ENCODE measurements at regions not wholly inside any gene's neighbourhood (a gene's known extent, or its start where the extent isn't known, plus 50 kb on each side); places are given as distances from the start of the nearest gene placed in this dataset.

DNA sequence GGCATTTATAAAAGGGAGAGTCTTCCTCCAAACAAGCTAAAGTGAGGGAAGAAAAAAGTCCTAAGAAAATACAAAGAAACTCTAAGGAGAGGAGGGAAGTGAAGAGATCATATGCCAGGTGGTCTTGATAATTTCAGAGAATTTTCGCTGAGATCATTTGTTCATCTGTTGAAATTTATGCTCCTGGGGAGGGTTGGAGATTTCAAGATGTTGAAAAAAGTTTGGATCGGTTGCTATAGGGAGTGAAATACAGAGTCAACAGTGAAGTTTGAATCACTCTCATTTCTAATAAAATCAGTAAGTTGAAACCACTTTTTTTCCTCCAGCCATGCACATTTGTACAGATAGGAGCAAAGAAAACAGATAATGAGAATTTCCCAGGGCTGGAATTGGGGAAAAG, 299.1 kb upstream of the ADAMTS5 start:
- Histone ChIP-seq H3K27ac (no peak overlapping the region), H3K36me3 (no peaks in the 10 kb centered on the region), H3K4me3 (no peak overlapping the region), H3K4me1 (no peaks in the 10 kb centered on the region), H3K27me3 (no peaks in the 10 kb centered on the region), H3K9me3 (no peaks in the 10 kb centered on the region)
- intact Hi-C loops (cut with DNase I) = no loop called here
- WGBS, 2 donors = 74 to 80% methylated on average over 2 of the region's 2 CpGs
- TF ChIP-seq POLR2A (IDR thresholded peaks at IDR 0.05) = no peak
- TF ChIP-seq, protein P1, sequence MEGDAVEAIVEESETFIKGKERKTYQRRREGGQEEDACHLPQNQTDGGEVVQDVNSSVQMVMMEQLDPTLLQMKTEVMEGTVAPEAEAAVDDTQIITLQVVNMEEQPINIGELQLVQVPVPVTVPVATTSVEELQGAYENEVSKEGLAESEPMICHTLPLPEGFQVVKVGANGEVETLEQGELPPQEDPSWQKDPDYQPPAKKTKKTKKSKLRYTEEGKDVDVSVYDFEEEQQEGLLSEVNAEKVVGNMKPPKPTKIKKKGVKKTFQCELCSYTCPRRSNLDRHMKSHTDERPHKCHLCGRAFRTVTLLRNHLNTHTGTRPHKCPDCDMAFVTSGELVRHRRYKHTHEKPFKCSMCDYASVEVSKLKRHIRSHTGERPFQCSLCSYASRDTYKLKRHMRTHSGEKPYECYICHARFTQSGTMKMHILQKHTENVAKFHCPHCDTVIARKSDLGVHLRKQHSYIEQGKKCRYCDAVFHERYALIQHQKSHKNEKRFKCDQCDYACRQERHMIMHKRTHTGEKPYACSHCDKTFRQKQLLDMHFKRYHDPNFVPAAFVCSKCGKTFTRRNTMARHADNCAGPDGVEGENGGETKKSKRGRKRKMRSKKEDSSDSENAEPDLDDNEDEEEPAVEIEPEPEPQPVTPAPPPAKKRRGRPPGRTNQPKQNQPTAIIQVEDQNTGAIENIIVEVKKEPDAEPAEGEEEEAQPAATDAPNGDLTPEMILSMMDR (IDR thresholded peaks at IDR 0.05) = no peak
- no peak for DNase-seq

DNA sequence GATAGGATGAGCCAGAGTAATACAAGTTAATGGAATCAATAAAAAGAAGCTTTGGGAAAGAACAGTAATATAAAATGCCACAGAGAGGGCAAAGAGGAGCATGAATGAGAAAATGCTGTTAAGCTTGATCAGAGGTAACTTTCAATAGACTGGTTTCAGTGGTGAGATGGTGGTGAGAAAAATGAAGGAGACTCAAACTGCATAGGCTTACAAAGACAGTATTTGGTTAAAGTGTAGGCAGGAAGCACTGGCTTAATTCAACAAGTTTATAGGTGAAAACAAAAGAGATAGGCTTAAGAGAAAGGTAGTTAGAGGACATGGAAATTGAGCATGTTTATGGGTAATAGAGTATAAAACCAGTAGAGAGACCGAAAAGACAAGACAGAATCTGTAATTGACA, 298.6 kb upstream of the ADAMTS5 start:
- Histone ChIP-seq H3K36me3 (no peaks in the 10 kb centered on the region), H3K27me3 (no peaks in the 10 kb centered on the region), H3K4me1 (no peaks in the 10 kb centered on the region), H3K27ac (no peak overlapping the region), H3K4me3 (no peak overlapping the region), H3K9me3 (no peaks in the 10 kb centered on the region)
- no peak for TF ChIP-seq POLR2A (IDR thresholded peaks at IDR 0.05)
- TF ChIP-seq, protein P1 (IDR thresholded peaks at IDR 0.05) = no peak
- intact Hi-C loops (cut with DNase I) = no loop called here
- 79 to 90% methylated on average over 1 of the region's 1 CpG for WGBS, 2 donors
- no peak for DNase-seq

DNA sequence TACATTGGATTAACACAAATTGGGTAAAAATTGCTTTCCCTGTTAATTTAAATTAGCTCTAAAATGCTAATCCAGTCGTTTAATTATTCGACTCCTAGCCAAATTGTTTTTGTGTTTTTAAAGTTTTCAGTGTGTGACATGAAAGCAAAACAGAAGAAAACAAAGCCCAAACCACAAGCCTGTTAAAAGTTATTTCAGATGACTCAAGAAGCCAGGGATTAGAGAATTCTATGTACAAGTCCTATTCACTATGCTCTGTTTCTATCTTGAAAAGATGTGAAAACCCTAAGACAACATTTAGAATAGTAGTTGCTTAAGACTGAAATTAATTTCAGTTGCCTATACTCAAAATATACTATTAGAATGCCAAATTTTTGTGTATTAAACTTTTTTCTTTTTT, 294.8 kb upstream of the ADAMTS5 start:
- intact Hi-C loops (cut with DNase I) = no loop called here
- DNase-seq = no peak
- 74 to 79% methylated on average over 2 of the region's 2 CpGs for WGBS, 2 donors
- H3K27me3 ChIP-seq = no peaks in the 10 kb centered on the region
- no peaks in the 10 kb centered on the region for H3K4me1 ChIP-seq
- H3K9me3 ChIP-seq = no peaks in the 10 kb centered on the region
- TF ChIP-seq POLR2A (IDR thresholded peaks at IDR 0.05) = no peak
- TF ChIP-seq, protein P1 (IDR thresholded peaks at IDR 0.05) = no peak
- no peak overlapping the region for H3K27ac ChIP-seq
- no peaks in the 10 kb centered on the region for H3K36me3 ChIP-seq
- H3K4me3 ChIP-seq = no peak overlapping the region

DNA sequence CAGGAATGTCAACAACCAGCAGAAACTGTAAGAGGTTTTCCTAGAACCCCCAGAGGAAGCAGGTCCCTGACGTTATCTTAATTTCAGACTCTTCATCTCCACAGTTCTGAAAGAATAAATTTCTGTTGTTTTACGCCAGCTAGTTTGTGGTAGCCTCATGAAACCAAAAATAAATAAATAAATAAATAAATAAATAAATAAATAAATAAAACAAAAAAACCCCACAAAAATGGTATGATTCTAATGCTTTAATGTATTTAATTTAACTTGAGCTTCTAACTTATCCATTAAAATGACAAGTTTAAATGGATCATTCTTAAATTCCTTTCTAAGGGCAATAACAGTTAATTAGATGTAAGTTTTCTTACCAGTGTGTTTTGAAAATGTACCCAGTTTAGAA, 293.8 kb upstream of the ADAMTS5 start:
- no peak for DNase-seq
- TF ChIP-seq, protein P1 (IDR thresholded peaks at IDR 0.05) = no peak
- TF ChIP-seq POLR2A (IDR thresholded peaks at IDR 0.05) = no peak
- Histone ChIP-seq H3K36me3 (no peaks in the 10 kb centered on the region), H3K4me1 (no peaks in the 10 kb centered on the region), H3K27ac (no peak overlapping the region), H3K9me3 (no peaks in the 10 kb centered on the region), H3K27me3 (no peaks in the 10 kb centered on the region), H3K4me3 (no peak overlapping the region)
- 87 to 88% methylated on average over 2 of the region's 2 CpGs for WGBS, 2 donors
- intact Hi-C loops (cut with DNase I) = no loop called here

DNA sequence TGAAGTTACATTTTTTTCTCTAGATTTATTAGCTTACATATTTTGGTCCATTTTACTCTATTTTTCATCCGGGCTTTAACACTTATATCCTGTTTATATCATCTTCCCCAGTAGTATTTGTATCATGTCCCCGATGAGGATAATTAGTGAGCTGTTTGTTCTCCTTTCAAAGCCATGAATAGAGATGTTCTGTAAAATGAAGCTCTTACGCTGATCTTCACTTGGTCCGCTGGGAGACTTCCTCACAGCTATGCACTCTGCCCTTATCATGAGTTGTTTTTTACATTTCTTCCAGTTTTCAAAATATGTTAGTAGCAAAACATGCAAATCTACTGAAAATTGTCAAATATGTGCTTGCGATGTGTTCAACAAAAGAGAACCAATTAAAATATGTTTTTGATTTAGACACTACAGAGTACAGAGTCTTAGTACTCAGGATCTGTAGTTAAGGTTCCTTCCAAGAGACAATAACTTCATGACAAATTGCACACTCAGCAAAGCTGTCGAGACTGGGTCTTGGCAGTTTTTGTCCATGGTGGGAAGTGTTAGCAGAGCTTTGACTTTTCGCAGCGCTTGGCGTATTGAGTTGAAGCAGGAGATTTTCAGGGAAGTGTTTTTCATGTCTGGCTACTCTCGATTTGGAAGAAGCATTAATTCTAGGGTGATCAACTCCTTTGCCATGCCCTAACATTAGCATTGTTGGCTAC, 292.0 kb upstream of the ADAMTS5 start:
- H3K36me3 ChIP-seq = no peaks in the 10 kb centered on the region
- no peak overlapping the region for H3K4me3 ChIP-seq
- H3K27ac ChIP-seq = no peak overlapping the region
- no peak for DNase-seq
- no peaks in the 10 kb centered on the region for H3K9me3 ChIP-seq
- intact Hi-C loops (cut with DNase I) = no loop called here
- no peaks in the 10 kb centered on the region for H3K27me3 ChIP-seq
- WGBS, 2 donors = 85 to 91% methylated on average over 10 of the region's 10 CpGs
- no peaks in the 10 kb centered on the region for H3K4me1 ChIP-seq
- TF ChIP-seq POLR2A (IDR thresholded peaks at IDR 0.05) = no peak
- TF ChIP-seq, protein P1 (IDR thresholded peaks at IDR 0.05) = no peak
